Stimulated activated CD8-positive, alpha-beta memory T cell treated with anti-CD3 and anti-CD28 coated beads, Interleukin-12 subunit alpha, Interleukin-12 subunit beta, amount 100 ng/mL, for 1 hour (primary cell): ENCODE measurements at regions not wholly inside any gene's neighbourhood (a gene's known extent, or its start where the extent isn't known, plus 50 kb on each side); places are given as distances from the start of the nearest gene placed in this dataset.

Experiments used
- DNase-seq: peaks from one replicate; pipeline ENCODE4 v3.0.0-alpha.2; 2020; ENCODE audit warnings: low read depth

- DNase-seq, result no peak
Observed at GRCh38 chr13:40505196-40505595, 161.2 kb downstream of the FOXO1 start.
